Neuronal stem cell (in vitro differentiated cells): ENCODE measurements at regions not wholly inside any gene's neighbourhood (a gene's known extent, or its start where the extent isn't known, plus 50 kb on each side); places are given as distances from the start of the nearest gene placed in this dataset.

ENCODE experiments used
- DNase-seq: peaks from one replicate; pipeline ENCODE4 v3.0.0-alpha.2; 2013; ENCODE audit warnings: low spot score
- H2AFZ ChIP-seq: one replicate; pipeline ENCODE4 v1.6.1; 2013; ENCODE audit warnings: mild to moderate bottlenecking, low read length, inconsistent platforms
- H2AK5ac ChIP-seq: 2 replicates; pipeline ENCODE4 v1.6.1; 2013; ENCODE audit warnings: low read depth, mild to moderate bottlenecking, inconsistent platforms, low read length, moderate library complexity, mixed read lengths
- H2BK120ac ChIP-seq: 2 replicates; pipeline ENCODE4 v1.6.1; 2013; ENCODE audit warnings: low read depth, mild to moderate bottlenecking, inconsistent platforms, low read length, moderate library complexity, mixed read lengths
- H2BK12ac ChIP-seq: one replicate; pipeline ENCODE4 v1.6.1; 2013; ENCODE audit warnings: low read length, inconsistent platforms
- H2BK15ac ChIP-seq: 2 replicates; pipeline ENCODE4 v1.6.1; 2013; ENCODE audit warnings: mild to moderate bottlenecking, low read length, inconsistent platforms, mixed read lengths
- H2BK5ac ChIP-seq: one replicate; pipeline ENCODE4 v1.6.1; 2013; ENCODE audit warnings: inconsistent platforms, mild to moderate bottlenecking, low read length, moderate library complexity
- H3K14ac ChIP-seq: one replicate; pipeline ENCODE4 v1.6.1; 2013; ENCODE audit warnings: low read length, inconsistent platforms
- H3K18ac ChIP-seq: 2 replicates; pipeline ENCODE4 v1.6.1; 2013; ENCODE audit warnings: low read length, inconsistent platforms
- H3K23ac ChIP-seq: 2 replicates; pipeline ENCODE4 v1.6.1; 2013; ENCODE audit warnings: low read depth, mild to moderate bottlenecking, mixed read lengths, low read length, inconsistent platforms; ENCODE audit not compliant: poor library complexity
- H3K27ac ChIP-seq: replicated peaks from 3 replicates; pipeline ENCODE4 v1.5.1; 2013; ENCODE audit warnings: low read length, inconsistent platforms
- H3K27me3 ChIP-seq, 3 experiments: 2 replicates each; pipeline ENCODE4 v1.6.1; 2013; ENCODE audit warnings: low read length in 3 of 3, mild to moderate bottlenecking in 2 of 3, inconsistent platforms in 1 of 3, low read depth in 1 of 3, mixed read lengths in 1 of 3, moderate library complexity in 1 of 3; ENCODE audit not compliant: control insufficient read depth in 3 of 3, insufficient read depth in 3 of 3
- H3K36me3 ChIP-seq, 2 donors: replicated peaks in 1 of 2; 2 replicates each; pipeline ENCODE4 v1.6.1; 2013; ENCODE audit warnings: low read length in 2 of 2; ENCODE audit not compliant: control insufficient read depth in 2 of 2, insufficient read depth in 2 of 2
- H3K4ac ChIP-seq: 2 replicates; pipeline ENCODE4 v1.6.1; 2013; ENCODE audit warnings: inconsistent platforms, mild to moderate bottlenecking, low read length, moderate library complexity
- H3K4me1 ChIP-seq, 2 donors: 1 replicate in 1 of 2; 2 replicates in 1 of 2; pipeline ENCODE4 v1.6.1; 2013; ENCODE audit warnings: low read length in 2 of 2, low read depth in 1 of 2; ENCODE audit not compliant: control insufficient read depth in 2 of 2, insufficient read depth in 1 of 2
- H3K4me2 ChIP-seq: one replicate; pipeline ENCODE4 v1.6.1; 2013; ENCODE audit warnings: mild to moderate bottlenecking, low read length, inconsistent platforms; ENCODE audit not compliant: insufficient read depth, poor library complexity, severe bottlenecking
- H3K4me3 ChIP-seq, 2 donors: 2 replicates each; pipeline ENCODE4 v1.5.1; 2013; ENCODE audit warnings: low read length in 2 of 2, mild to moderate bottlenecking in 2 of 2, inconsistent platforms in 1 of 2, moderate library complexity in 1 of 2
- H3K79me1 ChIP-seq: one replicate; pipeline ENCODE4 v1.6.1; 2013; ENCODE audit warnings: low read depth, mild to moderate bottlenecking, inconsistent platforms, low read length, moderate library complexity
- H3K9ac ChIP-seq: one replicate; pipeline ENCODE4 v1.6.1; 2013; ENCODE audit warnings: mild to moderate bottlenecking, low read depth, low read length, inconsistent platforms; ENCODE audit not compliant: poor library complexity
- H3K9me3 ChIP-seq, 2 donors: replicated peaks in 1 of 2; 2 replicates each; pipeline versions ENCODE3 to v1.6.1; 2013; ENCODE audit warnings: low read length in 2 of 2, mild to moderate bottlenecking in 2 of 2, inconsistent platforms in 1 of 2, low read depth in 1 of 2, mixed read lengths in 1 of 2, moderate library complexity in 1 of 2; ENCODE audit not compliant: control insufficient read depth in 2 of 2, insufficient read depth in 1 of 2
- H4K8ac ChIP-seq: one replicate; pipeline ENCODE4 v1.6.1; 2013; ENCODE audit warnings: low read depth, mild to moderate bottlenecking, inconsistent platforms, low read length, moderate library complexity
- H4K91ac ChIP-seq: one replicate; pipeline ENCODE4 v1.6.1; 2013; ENCODE audit warnings: low read length, low read depth, mild to moderate bottlenecking, inconsistent platforms; ENCODE audit not compliant: poor library complexity
- whole genome bisulfite sequencing, 2 donors: extraction: QIAGEN DNeasy Blood & Tissue Kit; methylation state at CpG; one replicate each; pipeline ENCODE4 v1.1.7; 2013; ENCODE audit warnings: missing lambda C conversion rate in 2 of 2, mixed read lengths in 1 of 2; ENCODE audit not compliant: insufficient read length in 2 of 2, insufficient replicate concordance in 1 of 2; ENCODE audit errors: extremely low coverage in 2 of 2; 5-methylcytosine and 5-hydroxymethylcytosine counted together

DNA sequence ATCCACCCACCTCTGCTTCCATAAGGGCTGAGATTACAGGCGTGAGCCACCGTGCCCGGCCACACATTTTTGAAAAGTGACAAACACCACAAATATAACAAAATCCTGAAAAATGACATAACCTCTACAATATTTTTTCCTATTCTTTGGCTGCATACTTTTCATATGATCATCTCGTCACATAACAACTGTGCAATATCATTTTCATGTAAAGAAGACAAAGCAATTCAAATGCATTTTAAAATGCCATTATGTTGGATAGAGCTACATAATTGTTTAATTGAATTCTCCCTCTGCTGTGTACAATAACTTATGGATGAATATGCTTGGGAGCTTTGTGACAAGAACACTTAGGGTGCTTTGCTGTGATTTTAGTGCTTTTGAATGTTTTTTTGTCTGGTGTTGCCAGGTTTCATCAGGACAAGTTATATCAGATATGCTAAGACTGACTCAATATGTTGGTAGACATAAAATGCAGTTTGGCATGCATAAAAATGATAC, 132.9 kb downstream of the CHIC2 start:
- no peaks in the 10 kb centered on the region for H3K36me3 ChIP-seq
- no peak overlapping the region for H3K4me3 ChIP-seq
- H2AFZ ChIP-seq: no peak overlapping the region
- H3K4me1 ChIP-seq: no peaks in the 10 kb centered on the region
- no peak overlapping the region for H4K91ac ChIP-seq
- DNase-seq: no peak
- H3K14ac ChIP-seq: no peak overlapping the region
- no peak overlapping the region for H3K18ac ChIP-seq
- no peak overlapping the region for H3K27ac ChIP-seq
- H2AK5ac ChIP-seq: no peak overlapping the region
- H2BK12ac ChIP-seq: no peak overlapping the region
- no peak overlapping the region for H2BK120ac ChIP-seq
- no peak overlapping the region for H3K23ac ChIP-seq
- H3K9me3 ChIP-seq: no peaks in the 10 kb centered on the region
- H3K27me3 ChIP-seq: peaks cover 0 to 11% (median 0%) of the 10 kb centered on the region in 3 experiments
- no peak overlapping the region for H2BK5ac ChIP-seq
- no peak overlapping the region for H3K4ac ChIP-seq
- no peaks in the 10 kb centered on the region for H3K79me1 ChIP-seq
- no peak overlapping the region for H3K9ac ChIP-seq
- H3K4me2 ChIP-seq: no peak overlapping the region
- no peak overlapping the region for H2BK15ac ChIP-seq
- no peak overlapping the region for H4K8ac ChIP-seq
- WGBS, 2 donors: no CpG with 5 or more reads among the region's 4 CpGs

GRCh38 chr4:53929955-53930798, 134.2 kb downstream of the CHIC2 start:
- DNase-seq: peak; percentile 44
- Histone ChIP-seq H2BK12ac (no peak overlapping the region), H3K9ac (no peak overlapping the region), H2AFZ (peak overlapping the region; percentile 54), H2AK5ac (no peak overlapping the region), H2BK15ac (no peak overlapping the region), H3K79me1 (no peaks in the 10 kb centered on the region), H3K18ac (no peak overlapping the region), H4K91ac (no peak overlapping the region), H3K4ac (no peak overlapping the region), H3K36me3 (no peaks in the 10 kb centered on the region), H3K27me3 (peaks cover 0 to 19% (median 0%) of the 10 kb centered on the region in 3 experiments), H3K4me2 (no peak overlapping the region), H3K14ac (no peak overlapping the region), H2BK120ac (no peak overlapping the region), H3K9me3 (no peaks in the 10 kb centered on the region), H4K8ac (no peak overlapping the region), H3K4me3 (no peak overlapping the region), H3K23ac (no peak overlapping the region), H3K27ac (no peak overlapping the region), H2BK5ac (no peak overlapping the region), H3K4me1 (no peaks in the 10 kb centered on the region)
- WGBS, 2 donors: no CpG with 5 or more reads among the region's 8 CpGs

DNA sequence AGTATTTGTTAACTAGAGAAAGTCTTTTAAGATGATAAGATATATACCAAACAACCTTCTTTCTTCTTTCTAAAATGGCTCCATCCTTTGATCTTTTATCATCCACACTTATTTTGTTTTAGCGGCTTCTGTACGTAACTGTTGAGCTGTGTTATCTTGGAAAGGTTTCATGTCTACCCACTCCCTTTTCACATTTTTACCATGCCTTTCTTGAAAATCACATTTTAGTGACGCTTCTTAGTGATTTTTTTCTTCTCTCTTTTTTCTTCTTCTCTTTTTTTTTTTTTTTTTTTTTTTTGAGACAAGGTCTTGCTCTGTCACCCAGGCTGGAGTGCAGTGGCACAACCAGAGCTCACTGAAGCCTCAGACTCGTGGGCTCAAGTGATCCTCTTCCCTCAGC, 135.1 kb downstream of the CHIC2 start:
- Histone ChIP-seq H3K27me3 (peaks cover 0 to 19% (median 0%) of the 10 kb centered on the region in 3 experiments), H3K27ac (no peak overlapping the region), H3K14ac (no peak overlapping the region), H2BK5ac (no peak overlapping the region), H4K91ac (no peak overlapping the region), H4K8ac (no peak overlapping the region), H3K9ac (no peak overlapping the region), H3K79me1 (no peaks in the 10 kb centered on the region), H2AFZ (peak overlapping the region; percentile 54), H3K36me3 (no peaks in the 10 kb centered on the region), H2BK120ac (no peak overlapping the region), H3K23ac (no peak overlapping the region), H3K9me3 (no peaks in the 10 kb centered on the region), H2AK5ac (no peak overlapping the region), H3K4me3 (no peak overlapping the region), H3K18ac (no peak overlapping the region), H2BK12ac (no peak overlapping the region), H3K4me1 (no peaks in the 10 kb centered on the region), H3K4ac (no peak overlapping the region), H3K4me2 (no peak overlapping the region), H2BK15ac (no peak overlapping the region)
- no CpG with 5 or more reads among the region's 4 CpGs for WGBS, 2 donors
- no peak for DNase-seq

GRCh38 chr4:53928825-53929224, 135.6 kb downstream of the CHIC2 start:
- Histone ChIP-seq H2BK120ac (no peak overlapping the region), H3K4ac (no peak overlapping the region), H2BK15ac (no peak overlapping the region), H3K4me3 (no peak overlapping the region), H2BK5ac (no peak overlapping the region), H3K4me1 (no peaks in the 10 kb centered on the region), H3K27me3 (peaks cover 0 to 19% (median 0%) of the 10 kb centered on the region in 3 experiments), H3K9me3 (no peaks in the 10 kb centered on the region), H3K23ac (no peak overlapping the region), H4K8ac (no peak overlapping the region), H3K27ac (no peak overlapping the region), H3K4me2 (no peak overlapping the region), H3K18ac (no peak overlapping the region), H2AK5ac (no peak overlapping the region), H2AFZ (no peak overlapping the region), H3K14ac (no peak overlapping the region), H3K9ac (no peak overlapping the region), H4K91ac (no peak overlapping the region), H2BK12ac (no peak overlapping the region), H3K36me3 (no peaks in the 10 kb centered on the region), H3K79me1 (no peaks in the 10 kb centered on the region)
- DNase-seq: no peak
